Tibial nerve (tissue), 3 donors: ENCODE measurements at regions not wholly inside any gene's neighbourhood (a gene's known extent, or its start where the extent isn't known, plus 50 kb on each side); places are given as distances from the start of the nearest gene placed in this dataset.
"Not testable (repeated sequence)": the region's sequence is repeated elsewhere in the genome, so short reads cannot be mapped to it uniquely, and the experiment has no call there.

Experiments
- POLR2A ChIP-seq, 2 donors: fragments of 450-650 bp; IDR thresholded peaks; one replicate each; pipeline ENCODE4 v1.6.1; 2017; ENCODE audit warnings: antibody characterized with exemption in 2 of 2, mild to moderate bottlenecking in 2 of 2, moderate library complexity in 2 of 2
- TF ChIP-seq, protein P1 (sequence below), 5 experiments: fragments of 200-600 bp in 3 of 5; fragments of 450-650 bp in 2 of 5; sonication (generic) in 3 of 5; IDR thresholded peaks; one replicate each; pipeline ENCODE4 v1.5.1; 2016 to 2019; ENCODE audit warnings: antibody characterized with exemption in 5 of 5, mild to moderate bottlenecking in 3 of 5, moderate library complexity in 2 of 5

GRCh38 chr2:63725212-63725611 is 116.5 kb upstream of the UGP2 start:
- TF ChIP-seq, protein P1, sequence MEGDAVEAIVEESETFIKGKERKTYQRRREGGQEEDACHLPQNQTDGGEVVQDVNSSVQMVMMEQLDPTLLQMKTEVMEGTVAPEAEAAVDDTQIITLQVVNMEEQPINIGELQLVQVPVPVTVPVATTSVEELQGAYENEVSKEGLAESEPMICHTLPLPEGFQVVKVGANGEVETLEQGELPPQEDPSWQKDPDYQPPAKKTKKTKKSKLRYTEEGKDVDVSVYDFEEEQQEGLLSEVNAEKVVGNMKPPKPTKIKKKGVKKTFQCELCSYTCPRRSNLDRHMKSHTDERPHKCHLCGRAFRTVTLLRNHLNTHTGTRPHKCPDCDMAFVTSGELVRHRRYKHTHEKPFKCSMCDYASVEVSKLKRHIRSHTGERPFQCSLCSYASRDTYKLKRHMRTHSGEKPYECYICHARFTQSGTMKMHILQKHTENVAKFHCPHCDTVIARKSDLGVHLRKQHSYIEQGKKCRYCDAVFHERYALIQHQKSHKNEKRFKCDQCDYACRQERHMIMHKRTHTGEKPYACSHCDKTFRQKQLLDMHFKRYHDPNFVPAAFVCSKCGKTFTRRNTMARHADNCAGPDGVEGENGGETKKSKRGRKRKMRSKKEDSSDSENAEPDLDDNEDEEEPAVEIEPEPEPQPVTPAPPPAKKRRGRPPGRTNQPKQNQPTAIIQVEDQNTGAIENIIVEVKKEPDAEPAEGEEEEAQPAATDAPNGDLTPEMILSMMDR (IDR thresholded peaks at IDR 0.05), result not testable (repeated sequence)
- TF ChIP-seq POLR2A (IDR thresholded peaks at IDR 0.05), result not testable (repeated sequence)
